AML-193 (cell line): ENCODE measurements at regions not wholly inside any gene's neighbourhood (a gene's known extent, or its start where the extent isn't known, plus 50 kb on each side); places are given as distances from the start of the nearest gene placed in this dataset.

Experiments
- DNase-seq, 2 experiments: peaks; one replicate each; lab custom pipeline; 2025; lab: John Stamatoyannopoulos, UW

- no peak for DNase-seq
Observed at GRCh38 chr5:117072439-117072838, 497.8 kb upstream of the SEMA6A start.

- no peak for DNase-seq
Observed at GRCh38 chr5:117065800-117066199, 491.2 kb upstream of the SEMA6A start.

GRCh38 chr5:117065161-117065560 lies 490.5 kb upstream of the SEMA6A start:
- no peak for DNase-seq

- no peak for DNase-seq
Observed at GRCh38 chr5:117060099-117060498, 485.5 kb upstream of the SEMA6A start.

GRCh38 chr5:117058740-117059139 lies 484.1 kb upstream of the SEMA6A start:
- no peak for DNase-seq

- no peak for DNase-seq
Observed at GRCh38 chr5:117055517-117055916, 480.9 kb upstream of the SEMA6A start.

- no peak for DNase-seq
Observed at GRCh38 chr5:117054911-117055310, 480.3 kb upstream of the SEMA6A start.

GRCh38 chr5:117054141-117054540 lies 479.5 kb upstream of the SEMA6A start:
- no peak for DNase-seq

GRCh38 chr5:117041926-117042595 lies 467.4 kb upstream of the SEMA6A start:
- no peak for DNase-seq

GRCh38 chr5:117039035-117039434 lies 464.4 kb upstream of the SEMA6A start:
- no peak for DNase-seq

GRCh38 chr5:117027384-117027783 lies 452.8 kb upstream of the SEMA6A start:
- DNase-seq: no peak

GRCh38 chr5:117020999-117021398 lies 446.4 kb upstream of the SEMA6A start:
- no peak for DNase-seq

- DNase-seq: no peak
Observed at GRCh38 chr5:117013280-117013877, 438.8 kb upstream of the SEMA6A start.

GRCh38 chr5:117010574-117010973 lies 436.0 kb upstream of the SEMA6A start:
- no peak for DNase-seq

GRCh38 chr5:116998024-116998423 lies 423.4 kb upstream of the SEMA6A start:
- DNase-seq: no peak

GRCh38 chr5:116992681-116993080 lies 418.1 kb upstream of the SEMA6A start:
- DNase-seq: no peak

- DNase-seq: no peak
Observed at GRCh38 chr5:116989995-116990394, 415.4 kb upstream of the SEMA6A start.

GRCh38 chr5:116982035-116982434 lies 407.4 kb upstream of the SEMA6A start:
- no peak for DNase-seq

- no peak for DNase-seq
Observed at GRCh38 chr5:116980581-116980980, 406.0 kb upstream of the SEMA6A start.

- no peak for DNase-seq
Observed at GRCh38 chr5:116976767-116977166, 402.1 kb upstream of the SEMA6A start.

GRCh38 chr5:116971131-116971530 lies 396.5 kb upstream of the SEMA6A start:
- DNase-seq: no peak

- DNase-seq: no peak
Observed at GRCh38 chr5:116970318-116970717, 395.7 kb upstream of the SEMA6A start.

GRCh38 chr5:116964438-116964837 lies 389.8 kb upstream of the SEMA6A start:
- no peak for DNase-seq

- no peak for DNase-seq
Observed at GRCh38 chr5:116961021-116961420, 386.4 kb upstream of the SEMA6A start.
